ENCODE measurements at regions not wholly inside any gene's neighbourhood (a gene's known extent, or its start where the extent isn't known, plus 50 kb on each side); places are given as distances from the start of the nearest gene placed in this dataset.

DNA sequence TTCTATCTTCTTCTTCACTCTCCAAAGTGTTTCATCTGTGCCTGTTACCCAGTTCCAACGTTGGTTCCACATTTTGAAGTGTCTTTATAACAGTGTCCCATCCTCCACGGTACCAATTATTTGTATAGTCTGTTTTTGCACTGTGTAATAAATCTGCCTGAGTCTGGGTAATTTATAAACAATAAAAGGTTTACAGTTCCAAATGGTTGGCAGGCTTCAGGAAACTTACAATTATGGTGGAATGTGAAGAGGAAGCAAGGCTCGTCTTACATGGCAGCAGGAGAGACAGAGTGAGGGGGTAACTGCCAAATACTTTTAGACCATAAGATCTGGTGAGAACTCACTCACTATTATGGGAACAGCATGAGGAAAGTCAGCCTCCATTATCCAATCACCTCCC is 465.4 kb upstream of the CDH9 start:
- no peak overlapping the region; a peak in 1 of 7 replicates for H3K27ac Mint-ChIP-seq
- Histone ChIP-seq H2AFZ (ENCODE audit: low read length) (no peak overlapping the region), H2BK15ac (ENCODE audit: low read depth, low read length) (no peak overlapping the region), H2BK120ac (ENCODE audit: low read depth, low read length, poor library complexity, severe bottlenecking) (no peak overlapping the region), H2BK5ac (ENCODE audit: insufficient read length, low read length) (no peak overlapping the region), H4K20me1 (ENCODE audit: control insufficient read depth, insufficient read depth, insufficient read length) (no peaks in the 10 kb centered on the region), H4K91ac (ENCODE audit: insufficient read length, low read depth, low read length) (no peak overlapping the region), H3K4me2 (ENCODE audit: insufficient read depth, insufficient read length, low read length) (no peak overlapping the region), H2AK5ac (ENCODE audit: insufficient read length, low read length) (no peak overlapping the region), H3K9ac (ENCODE audit: extremely low read depth, insufficient read length, low read length) (no peak overlapping the region), H3K27ac (ENCODE audit: insufficient read length, low read depth, low read length) (no peak overlapping the region), H4K5ac (ENCODE audit: insufficient read length, low read depth, low read length) (no peak overlapping the region), H3K27me3 (ENCODE audit: insufficient read depth, low read length) (no peaks in the 10 kb centered on the region), H3K4ac (ENCODE audit: low read depth, low read length) (no peak overlapping the region), H3K23ac (ENCODE audit: insufficient read length, low read depth, low read length) (no peak overlapping the region), H3K18ac (ENCODE audit: insufficient read length, low read depth, low read length) (no peak overlapping the region), H3K79me2 (ENCODE audit: insufficient read depth, low read length) (no peaks in the 10 kb centered on the region), H3K56ac (ENCODE audit: insufficient read length, low read depth, low read length) (no peak overlapping the region), H3K79me1 (ENCODE audit: insufficient read depth, low read depth, low read length, poor library complexity, severe bottlenecking) (no peaks in the 10 kb centered on the region), H3K4me1 (ENCODE audit: insufficient read depth, low read length) (no peaks in the 10 kb centered on the region), H3K9me3 (ENCODE audit: control insufficient read depth, low read depth, low read length) (no peaks in the 10 kb centered on the region), H3T11ph (ENCODE audit: low read length) (no peak overlapping the region), H2BK20ac (ENCODE audit: low read depth, low read length, poor library complexity, severe bottlenecking) (no peak overlapping the region), H4K8ac (replicated peaks; ENCODE audit: insufficient read length, low read depth, low read length) (no peak overlapping the region), H3K23me2 (ENCODE audit: insufficient read length, low read depth, low read length, poor library complexity, severe bottlenecking) (no peaks in the 10 kb centered on the region), H2BK12ac (ENCODE audit: insufficient read length, low read depth, low read length) (no peak overlapping the region), H3K14ac (ENCODE audit: insufficient read depth, low read length) (no peak overlapping the region)
- H3K27me3 Mint-ChIP-seq (ENCODE audit: low read depth) = no peaks in the 10 kb centered on the region; the same call in 1 of the 2 replicates
- H3K36me3 Mint-ChIP-seq (ENCODE audit: insufficient read depth in 1 of 3, low read depth in 3 of 3) = no peaks in the 10 kb centered on the region; a peak in 1 of 7 replicates
- no peaks in the 10 kb centered on the region for H3K4me1 Mint-ChIP-seq
- H3K9me3 Mint-ChIP-seq = peaks cover 0 to 2% of the 10 kb centered on the region in 2 experiments; a peak in 3 of 5 replicates
- TF ChIP-seq, protein P1, sequence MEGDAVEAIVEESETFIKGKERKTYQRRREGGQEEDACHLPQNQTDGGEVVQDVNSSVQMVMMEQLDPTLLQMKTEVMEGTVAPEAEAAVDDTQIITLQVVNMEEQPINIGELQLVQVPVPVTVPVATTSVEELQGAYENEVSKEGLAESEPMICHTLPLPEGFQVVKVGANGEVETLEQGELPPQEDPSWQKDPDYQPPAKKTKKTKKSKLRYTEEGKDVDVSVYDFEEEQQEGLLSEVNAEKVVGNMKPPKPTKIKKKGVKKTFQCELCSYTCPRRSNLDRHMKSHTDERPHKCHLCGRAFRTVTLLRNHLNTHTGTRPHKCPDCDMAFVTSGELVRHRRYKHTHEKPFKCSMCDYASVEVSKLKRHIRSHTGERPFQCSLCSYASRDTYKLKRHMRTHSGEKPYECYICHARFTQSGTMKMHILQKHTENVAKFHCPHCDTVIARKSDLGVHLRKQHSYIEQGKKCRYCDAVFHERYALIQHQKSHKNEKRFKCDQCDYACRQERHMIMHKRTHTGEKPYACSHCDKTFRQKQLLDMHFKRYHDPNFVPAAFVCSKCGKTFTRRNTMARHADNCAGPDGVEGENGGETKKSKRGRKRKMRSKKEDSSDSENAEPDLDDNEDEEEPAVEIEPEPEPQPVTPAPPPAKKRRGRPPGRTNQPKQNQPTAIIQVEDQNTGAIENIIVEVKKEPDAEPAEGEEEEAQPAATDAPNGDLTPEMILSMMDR (conservative IDR thresholded peaks at IDR 0.05) = no peak
- no peak for DNase-seq
- WGBS (ENCODE audit: extremely low coverage, insufficient read length, low lambda C conversion rate) = no CpG with 5 or more reads among the region's 3 CpGs
- H3K4me3 Mint-ChIP-seq = no peak overlapping the region

All from H9 (cell line).